GM21367 (cell line): ENCODE measurements at regions not wholly inside any gene's neighbourhood (a gene's known extent, or its start where the extent isn't known, plus 50 kb on each side); places are given as distances from the start of the nearest gene placed in this dataset.
"Not testable (repeated sequence)": the region's sequence is repeated elsewhere in the genome, so short reads cannot be mapped to it uniquely, and the experiment has no call there.

Source experiments
- ATAC-seq: cut with Tn5 transposase; IDR thresholded peaks from one replicate; pipeline ENCODE4 v1.9.1; 2021; ENCODE audit not compliant: unreplicated experiment

DNA sequence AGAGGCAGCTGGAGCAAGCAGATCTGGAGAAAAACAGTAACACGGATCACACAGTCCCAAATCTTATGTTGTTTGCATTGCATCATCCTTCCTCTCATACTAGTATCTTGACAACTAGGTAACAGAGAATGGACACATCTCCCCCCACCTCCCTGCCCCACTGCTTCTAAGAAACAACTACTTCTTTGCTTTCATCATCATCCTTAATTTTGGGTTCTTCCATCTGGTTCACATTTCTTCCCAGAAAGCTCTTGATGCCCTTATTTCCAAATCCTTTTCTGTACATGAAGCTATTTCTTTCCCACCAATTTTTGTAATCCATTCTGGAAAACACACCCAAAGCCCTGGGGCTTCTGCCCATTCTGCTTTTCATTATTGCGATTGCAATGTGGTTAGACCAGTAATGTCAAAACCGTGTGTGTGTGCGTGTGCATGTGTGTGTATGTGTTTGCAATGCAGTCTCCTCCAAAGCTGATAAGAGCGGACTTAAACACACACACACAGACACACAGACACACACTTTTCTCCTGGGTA, 254.7 kb upstream of the SLC30A5 start:
- no peak for ATAC-seq

DNA sequence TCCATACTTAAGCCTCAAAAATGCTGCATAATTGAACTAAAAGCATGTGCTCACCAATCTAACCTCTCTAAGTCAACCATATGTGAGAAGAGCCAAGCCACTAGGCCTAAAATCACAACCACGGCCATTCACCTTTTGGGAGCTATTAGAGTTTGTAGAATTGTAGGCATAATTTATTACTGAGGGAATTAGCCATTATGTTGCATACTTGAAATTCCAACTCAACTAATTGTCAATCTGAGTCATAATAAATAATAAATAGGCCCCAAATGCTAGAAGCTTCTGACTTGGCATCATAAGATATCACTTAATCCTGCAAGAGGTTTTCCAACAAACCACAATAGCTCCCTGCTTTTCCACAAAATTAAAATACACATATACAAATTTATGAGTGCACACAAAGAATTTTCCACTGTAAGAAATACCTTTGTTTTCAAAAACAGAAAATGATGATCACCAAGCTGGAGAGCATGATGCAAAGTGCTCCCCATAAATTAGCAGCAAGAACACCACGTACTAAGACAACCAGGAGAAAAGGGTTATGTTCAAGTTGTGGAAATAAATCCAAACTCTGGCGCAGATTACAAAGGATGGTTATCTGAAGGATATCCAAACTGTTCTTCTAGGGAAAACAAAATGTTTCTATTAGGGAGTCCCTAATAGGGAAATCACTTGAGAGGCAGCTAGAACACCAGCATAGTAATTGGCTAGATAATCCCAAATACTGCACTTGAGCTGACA, 250.0 kb upstream of the SLC30A5 start:
- ATAC-seq = no peak

DNA sequence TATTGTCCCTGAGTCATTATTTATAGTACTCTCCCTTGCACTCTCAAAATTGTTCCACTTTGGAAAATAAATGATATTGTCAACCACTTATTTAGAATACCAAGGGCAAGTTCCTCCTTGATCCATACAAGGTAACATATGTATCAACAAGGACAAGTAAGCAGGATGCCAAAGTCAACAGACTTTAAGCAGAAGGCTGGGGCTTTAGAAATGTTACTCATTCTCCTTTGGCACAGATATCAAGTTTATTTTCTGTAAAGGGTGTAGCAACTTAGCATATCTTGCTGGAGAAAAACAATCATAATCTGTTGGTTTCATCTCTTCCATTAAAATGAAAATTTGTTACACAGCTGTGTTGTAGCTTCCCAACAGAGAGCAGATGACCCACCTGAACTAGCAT, 248.7 kb upstream of the SLC30A5 start:
- ATAC-seq = no peak

DNA sequence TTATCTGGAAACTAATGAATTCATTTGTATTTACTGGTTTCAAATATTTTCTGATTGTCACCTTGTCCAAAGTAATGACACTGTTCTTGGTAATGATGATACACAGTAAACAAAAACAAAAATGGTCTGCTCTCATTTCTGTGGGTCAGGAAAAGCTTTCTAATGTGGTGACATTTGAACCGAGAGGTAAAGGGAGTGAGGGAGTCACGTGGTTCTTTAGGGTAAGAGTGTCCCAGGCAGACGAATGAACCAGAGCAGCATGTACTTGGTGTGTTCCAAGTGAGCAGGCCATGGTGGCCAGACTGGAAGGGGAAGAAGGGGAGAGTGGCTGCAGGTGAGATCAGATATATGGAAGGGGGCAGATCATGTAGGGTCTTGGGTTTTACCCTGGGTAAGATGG, 247.0 kb upstream of the SLC30A5 start:
- no peak for ATAC-seq

DNA sequence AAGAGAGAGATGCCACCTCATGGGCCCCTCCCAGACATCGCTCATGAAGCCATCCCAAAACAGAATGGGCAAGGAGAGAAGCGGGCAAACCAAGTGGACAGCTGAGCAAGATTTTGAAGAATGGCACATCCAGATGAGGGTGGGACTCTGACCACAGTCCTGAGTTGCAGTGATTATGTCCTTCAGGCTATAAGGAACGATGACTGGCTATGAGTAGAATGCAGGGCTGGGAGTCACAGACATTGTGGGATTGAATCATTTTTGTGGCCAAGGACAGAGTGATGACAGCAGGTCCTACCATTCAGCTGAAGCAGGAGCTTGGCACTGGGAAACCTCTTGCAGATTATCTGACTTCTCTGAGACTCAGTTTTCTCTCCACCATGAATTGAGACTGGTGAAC, 245.7 kb upstream of the SLC30A5 start:
- ATAC-seq = no peak

DNA sequence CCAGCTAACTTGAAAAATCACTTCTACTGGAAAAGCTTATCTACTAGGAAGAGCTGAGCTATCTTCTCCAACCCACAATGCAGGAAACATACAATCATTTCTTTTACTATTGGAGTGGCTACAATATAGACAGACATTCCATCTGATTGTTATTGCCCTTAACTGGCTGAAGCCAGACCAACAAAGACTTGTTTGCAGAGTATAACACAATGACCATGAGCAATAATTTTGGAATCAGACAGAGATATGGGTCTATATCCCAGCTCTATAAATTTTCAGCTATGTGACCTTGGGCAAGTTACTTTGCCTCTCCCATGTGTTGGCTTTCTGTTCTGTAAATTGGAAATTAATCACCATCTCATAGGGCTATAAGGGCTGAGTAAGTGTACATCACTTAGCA, 244.7 kb upstream of the SLC30A5 start:
- ATAC-seq = no peak

DNA sequence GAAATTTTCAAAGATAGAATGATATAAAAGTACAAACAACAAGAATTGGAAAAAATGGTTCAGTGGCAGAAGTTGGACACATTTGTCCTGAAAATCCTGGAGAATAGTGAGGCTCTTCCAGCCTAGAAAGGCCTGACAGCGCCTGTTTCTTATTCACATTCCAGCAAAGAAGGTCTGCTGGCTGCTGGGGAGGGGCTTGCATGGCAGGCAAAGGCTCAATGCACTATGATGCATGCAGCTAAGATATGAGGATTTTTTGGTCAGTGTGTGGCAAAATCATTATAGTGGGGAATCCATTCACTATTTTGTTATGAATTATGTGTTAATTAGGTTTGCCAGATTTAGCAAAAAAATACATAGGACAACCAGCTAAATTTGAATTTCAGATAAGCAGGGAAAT, 243.9 kb upstream of the SLC30A5 start:
- no peak for ATAC-seq

DNA sequence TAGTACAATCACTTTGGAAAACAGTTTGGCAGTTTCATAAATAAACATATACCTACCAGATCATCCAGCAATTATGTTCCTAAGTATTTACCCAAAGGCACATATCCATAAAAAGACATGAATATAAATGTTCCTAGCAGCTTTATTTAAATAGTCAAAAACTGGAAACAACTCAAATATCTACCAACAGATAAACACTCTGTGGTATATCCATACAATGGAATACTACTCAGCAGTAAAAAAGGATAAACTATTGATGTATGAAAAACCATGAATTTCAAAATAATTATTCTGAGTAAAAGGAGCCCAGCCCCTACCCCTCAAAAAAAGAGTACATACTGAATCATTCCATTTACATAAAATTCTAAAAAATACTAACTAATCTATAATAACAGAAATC, 232.7 kb upstream of the SLC30A5 start:
- no peak for ATAC-seq

DNA sequence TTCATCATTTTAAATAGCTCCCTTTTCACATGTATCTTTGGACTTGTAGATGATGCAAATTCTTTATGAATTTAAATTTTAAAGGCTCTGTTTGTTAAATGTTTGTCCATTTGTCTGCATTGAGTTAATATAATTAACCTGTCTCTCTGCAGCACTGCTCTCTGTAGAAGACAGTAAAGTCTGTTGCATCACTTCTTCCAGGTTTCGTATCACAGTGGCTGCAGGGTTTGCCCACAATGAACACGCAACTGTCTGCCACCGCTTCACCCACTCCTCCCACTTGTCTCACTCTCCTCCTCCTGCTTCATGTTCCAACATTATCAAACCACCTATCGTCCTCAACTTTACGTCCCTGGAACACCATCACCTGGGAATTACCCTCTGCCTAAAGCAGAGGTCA, 231.3 kb upstream of the SLC30A5 start:
- no peak for ATAC-seq

DNA sequence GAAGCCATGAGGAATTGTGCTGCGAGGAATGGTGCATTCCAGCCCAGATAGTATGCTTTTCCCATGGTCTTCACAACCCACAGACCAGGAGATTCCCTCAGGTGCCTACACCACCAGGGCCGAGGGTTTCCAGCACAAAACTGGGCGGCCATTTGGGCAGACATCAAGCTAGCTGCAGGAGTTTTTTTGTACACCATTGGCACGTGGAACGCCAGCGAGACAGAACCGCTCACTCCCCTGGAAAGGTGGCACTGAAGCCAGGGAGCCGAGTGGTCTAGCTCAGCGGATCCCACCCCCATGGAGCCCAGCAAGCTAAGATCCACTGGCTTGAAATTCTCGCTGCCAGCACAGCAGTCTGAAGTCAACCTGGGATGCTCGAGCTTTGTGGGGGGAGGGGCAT, 228.6 kb upstream of the SLC30A5 start:
- ATAC-seq = not testable (repeated sequence)

DNA sequence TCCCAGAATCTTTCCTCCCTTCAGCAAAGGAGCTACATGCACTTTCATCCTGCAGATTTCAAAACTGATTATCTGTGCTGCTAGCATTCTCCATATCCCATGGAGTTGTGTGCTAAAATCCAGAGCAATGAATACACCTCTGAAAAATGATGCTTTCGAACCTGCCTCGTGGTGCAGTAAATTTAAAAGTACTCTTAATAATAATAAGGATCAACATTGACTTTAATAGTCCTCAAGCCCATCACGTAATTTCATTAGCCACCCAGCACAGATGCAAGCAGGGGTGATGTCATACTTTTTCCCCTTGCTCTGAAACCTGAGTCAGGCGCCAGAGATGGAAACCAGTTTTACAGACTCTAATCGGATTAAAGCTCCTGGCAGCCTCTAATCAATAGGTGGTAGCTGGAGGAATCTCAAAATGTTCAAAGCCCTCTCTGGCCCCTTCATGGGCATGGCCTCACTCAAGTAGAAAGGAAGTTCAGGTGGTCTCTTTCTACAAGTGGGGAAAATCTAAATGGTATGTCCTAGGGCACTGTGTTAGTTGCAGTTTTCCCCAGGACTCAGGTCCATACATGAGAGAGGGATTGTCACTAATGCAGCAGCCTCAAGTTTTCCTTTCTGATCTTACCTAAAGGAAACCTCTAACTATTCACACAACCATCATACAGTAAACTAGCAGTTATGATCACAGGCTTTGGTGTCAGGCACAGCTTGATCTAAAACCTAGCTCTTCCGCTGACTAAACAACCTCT, 221.6 kb upstream of the SLC30A5 start:
- no peak for ATAC-seq

DNA sequence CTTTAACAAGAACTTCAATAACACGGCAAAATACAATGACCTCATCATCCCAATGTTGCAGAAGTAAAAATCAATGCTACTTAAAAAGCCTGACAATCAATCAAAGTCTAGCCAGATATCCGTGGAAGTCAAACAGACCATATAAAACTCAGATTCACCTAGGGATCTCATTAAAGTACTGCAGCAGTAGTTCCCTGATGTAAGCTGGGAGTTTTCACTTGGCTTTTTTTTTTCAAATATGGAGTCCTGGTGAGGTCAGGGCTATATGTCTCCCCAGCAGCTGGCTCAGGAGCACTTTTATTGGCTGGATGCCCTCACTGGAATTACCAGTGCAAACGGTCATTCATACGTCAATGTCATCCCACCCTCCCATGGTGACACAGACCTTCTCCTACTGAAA, 220.6 kb upstream of the SLC30A5 start:
- no peak for ATAC-seq

DNA sequence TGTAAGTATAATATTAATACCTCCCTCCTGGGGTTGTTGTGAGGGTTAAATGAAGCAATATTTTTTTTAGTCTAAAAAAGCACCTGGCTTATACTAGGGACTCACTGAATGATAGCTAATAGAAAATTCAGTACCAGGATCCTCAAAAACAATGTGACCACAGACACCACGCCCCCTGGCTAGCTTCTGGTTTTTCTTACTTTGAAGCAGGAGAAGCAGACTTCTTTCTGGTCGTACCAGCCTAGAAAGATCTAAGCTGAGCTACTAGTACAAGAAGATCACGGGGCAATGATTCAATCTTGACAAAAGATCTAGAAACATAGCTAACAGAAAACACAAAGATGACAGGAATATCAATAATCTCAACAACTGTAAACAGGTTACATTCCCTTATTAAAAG, 218.5 kb upstream of the SLC30A5 start:
- no peak for ATAC-seq

DNA sequence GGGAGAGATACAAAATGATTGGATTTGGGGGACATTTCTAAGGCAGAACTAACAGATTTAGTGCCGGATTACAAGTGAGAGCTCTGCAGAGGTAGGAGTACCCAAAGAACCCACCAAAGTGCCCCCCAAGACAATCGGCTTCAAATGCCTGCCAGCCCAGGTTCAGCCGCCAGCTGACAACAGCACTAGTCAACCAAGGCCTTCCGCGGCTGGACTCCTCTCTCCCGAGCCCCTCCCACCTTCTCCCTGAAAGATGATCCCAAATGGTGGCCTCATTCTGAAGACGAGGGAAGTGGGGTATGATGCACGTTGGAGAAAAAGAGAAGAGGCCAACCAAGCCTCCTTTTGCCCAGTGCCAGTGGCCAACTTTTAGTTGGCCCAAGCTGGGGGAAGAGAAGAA, 210.4 kb upstream of the SLC30A5 start:
- ATAC-seq = no peak

DNA sequence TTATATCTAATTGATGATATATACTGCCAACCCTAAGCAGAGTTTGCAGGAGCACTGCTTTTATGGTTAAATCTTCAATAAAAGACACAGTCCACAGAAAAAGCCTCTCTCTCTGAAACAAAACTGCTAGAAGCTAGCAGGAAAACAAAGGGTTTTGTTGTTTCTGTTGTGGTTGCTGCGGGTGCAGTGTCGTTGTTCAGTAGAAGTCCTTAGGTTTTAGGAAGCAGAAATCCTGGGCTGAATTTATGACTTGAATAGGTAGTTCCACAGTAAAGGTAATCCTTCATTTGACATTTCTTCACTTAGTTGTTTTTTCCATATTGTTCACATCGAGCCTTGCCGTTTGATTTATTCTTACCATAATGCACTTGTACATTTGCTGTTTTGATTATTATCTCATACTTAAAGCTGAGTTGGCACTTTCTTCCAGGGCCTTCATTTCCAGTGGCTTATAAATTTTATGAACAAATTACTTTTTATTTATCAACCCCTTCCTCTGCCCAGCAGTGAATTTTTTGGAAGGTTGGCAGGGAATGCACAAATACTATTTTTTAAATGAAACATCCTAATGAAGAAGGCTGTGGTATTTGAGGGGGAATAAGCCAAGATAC, 209.6 kb upstream of the SLC30A5 start:
- ATAC-seq = no peak

DNA sequence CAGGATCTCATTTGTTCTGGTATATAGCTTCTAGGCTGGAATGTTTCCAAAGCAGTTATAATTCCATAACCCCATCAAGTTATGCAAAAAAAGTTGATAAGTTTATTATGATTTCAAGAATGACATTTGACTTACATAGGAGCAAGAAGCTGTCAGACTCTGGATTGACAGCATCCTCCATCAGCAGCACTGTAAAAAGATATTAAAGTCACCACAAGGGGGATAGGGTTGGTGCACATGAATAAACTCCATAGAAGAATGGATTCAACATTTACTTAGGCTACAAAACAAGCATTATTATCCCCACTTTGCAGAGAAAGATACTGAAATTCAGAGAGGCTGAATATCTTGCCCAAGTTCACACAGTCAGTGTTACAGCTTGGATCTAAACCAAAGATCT, 208.9 kb upstream of the SLC30A5 start:
- no peak for ATAC-seq

DNA sequence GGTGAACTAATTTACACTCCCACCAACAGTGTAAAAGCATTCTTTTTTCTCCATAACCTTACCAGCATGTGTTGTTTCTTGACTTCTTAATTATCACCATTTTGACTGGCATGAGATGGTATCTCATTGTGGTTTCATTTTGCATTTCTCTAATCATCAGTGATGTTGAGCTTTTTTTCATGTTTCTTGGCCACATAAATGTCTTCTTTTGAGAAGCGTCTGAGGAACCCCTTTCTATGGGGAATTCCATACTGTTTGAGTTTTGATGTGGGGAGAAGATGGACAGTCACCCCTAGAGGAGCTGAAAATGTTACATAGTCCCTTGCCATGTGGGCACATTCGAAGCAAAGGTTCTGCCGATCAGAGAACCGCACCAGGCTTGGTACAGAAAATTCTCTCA, 207.0 kb upstream of the SLC30A5 start:
- no peak for ATAC-seq

DNA sequence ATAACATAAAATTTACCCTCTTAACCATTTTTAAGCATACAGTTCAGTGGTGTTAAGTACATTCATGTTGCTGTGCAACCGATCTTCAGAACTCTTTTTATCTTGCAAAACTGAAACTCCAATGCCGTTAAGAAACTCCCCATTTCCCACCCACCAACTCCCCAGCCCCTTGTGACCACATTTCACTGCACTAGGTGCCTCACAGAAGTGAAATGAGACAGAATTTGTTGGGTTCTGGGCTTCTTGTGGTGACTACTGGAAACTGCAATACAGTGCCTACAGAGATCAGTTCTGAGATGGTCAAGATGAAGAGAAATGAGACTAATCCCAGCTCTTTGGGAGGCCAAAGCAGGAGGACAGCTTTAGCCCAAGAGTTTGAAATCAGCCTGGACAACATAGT, 202.1 kb upstream of the SLC30A5 start:
- ATAC-seq = no peak

DNA sequence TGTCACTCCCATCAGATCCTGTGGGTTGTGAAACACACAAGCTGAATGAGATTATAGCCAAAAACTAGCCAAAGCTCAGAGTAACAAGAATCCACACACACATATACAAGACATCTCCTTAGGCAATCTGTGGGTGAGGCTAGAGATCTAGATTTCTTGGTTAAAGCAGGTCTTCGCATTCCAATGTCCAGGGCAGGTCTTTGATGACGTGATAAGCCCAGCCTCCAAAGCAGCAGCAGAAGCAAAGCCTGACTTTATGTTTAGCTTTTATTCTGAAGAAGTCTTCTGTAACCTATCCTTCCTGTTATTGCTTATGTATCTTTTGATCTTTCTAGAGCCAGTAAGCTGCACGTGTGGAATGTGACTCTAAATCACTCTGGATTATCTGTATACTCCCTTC, 199.1 kb upstream of the SLC30A5 start:
- ATAC-seq = no peak

DNA sequence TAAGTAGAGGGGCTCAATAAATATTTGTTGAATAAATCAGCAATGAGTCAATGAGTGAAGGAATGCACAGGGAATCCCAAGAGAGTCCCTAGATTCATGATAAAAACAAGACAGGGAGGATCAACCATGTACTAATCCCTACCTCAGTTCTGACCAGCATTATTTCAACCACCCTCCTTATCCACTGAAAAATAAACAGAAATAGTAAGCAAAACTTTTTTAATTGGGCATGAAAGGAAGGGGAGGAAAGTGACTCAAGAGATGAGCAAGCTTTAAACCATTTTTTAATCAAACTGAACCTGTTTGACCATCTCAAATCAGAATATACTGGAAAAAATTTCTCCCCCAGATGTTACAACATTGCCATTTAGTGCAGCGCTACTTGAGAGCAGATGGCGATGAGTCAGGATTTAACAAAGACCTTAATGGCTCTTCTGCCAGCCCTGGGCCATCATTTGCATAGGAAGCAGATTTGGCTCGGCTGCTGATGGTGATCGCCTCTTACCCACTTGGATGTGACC, 194.8 kb upstream of the SLC30A5 start:
- ATAC-seq = no peak

DNA sequence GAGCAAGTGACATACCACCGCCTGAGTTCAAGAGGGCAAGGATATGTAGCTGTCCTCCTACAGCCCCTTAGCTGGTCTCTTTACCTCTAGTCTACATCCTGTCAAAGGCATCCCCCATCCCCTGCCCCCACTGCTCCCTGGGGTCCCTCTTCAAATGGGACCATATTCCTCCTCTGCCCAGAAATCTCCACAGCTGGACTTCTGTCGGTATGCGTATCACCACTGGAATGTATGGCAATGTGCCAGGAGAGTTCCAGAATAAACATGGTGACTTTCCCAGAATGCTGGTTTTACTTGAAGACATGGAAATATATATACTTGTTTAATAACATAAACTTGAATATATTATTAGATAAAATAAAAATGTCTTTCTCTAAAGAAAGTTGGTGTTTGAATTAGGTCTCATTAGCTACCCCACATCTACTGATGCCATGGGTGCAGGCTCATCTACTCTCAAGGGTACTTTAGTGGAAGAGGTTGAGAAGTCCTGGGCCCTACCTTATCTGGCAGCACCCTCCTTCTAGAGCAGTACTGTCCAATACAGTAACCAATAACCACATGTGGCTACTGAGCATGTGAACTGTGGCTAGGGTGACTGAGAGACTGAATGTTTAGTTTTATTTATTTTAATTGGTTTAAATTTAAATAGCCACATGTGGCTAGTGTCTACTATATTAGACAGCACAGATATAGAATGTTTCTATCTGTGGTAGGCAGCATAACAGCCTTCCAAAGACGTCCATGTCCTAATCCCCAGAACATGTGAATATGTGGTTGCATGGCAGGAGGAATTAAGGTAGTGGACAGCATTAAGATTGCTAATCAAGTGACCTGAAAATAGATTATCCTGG, 181.7 kb upstream of the SLC30A5 start:
- no peak for ATAC-seq
